ENCODE measurements at regions not wholly inside any gene's neighbourhood (a gene's known extent, or its start where the extent isn't known, plus 50 kb on each side); places are given as distances from the start of the nearest gene placed in this dataset.

GRCh38 chr10:85061401-85061800 is 733.0 kb downstream of the CCSER2 start:
- TF ChIP-seq, protein P1, sequence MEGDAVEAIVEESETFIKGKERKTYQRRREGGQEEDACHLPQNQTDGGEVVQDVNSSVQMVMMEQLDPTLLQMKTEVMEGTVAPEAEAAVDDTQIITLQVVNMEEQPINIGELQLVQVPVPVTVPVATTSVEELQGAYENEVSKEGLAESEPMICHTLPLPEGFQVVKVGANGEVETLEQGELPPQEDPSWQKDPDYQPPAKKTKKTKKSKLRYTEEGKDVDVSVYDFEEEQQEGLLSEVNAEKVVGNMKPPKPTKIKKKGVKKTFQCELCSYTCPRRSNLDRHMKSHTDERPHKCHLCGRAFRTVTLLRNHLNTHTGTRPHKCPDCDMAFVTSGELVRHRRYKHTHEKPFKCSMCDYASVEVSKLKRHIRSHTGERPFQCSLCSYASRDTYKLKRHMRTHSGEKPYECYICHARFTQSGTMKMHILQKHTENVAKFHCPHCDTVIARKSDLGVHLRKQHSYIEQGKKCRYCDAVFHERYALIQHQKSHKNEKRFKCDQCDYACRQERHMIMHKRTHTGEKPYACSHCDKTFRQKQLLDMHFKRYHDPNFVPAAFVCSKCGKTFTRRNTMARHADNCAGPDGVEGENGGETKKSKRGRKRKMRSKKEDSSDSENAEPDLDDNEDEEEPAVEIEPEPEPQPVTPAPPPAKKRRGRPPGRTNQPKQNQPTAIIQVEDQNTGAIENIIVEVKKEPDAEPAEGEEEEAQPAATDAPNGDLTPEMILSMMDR (IDR thresholded peaks at IDR 0.05 in 4 of 5, conservative IDR thresholded peaks at IDR 0.05 in 1 of 5): no peak
- TF ChIP-seq POLR2A (IDR thresholded peaks at IDR 0.05): no peak
- Histone ChIP-seq H3K27ac (no peak overlapping the region), H3K9me3 (no peaks in the 10 kb centered on the region), H3K4me3 (no peak overlapping the region), H3K27me3 (no peaks in the 10 kb centered on the region), H3K36me3 (no peaks in the 10 kb centered on the region), H3K4me1 (no peaks in the 10 kb centered on the region)
- DNase-seq (no peak), ATAC-seq (no peak)
- in situ Hi-C loops (cut with MboI; ENCODE audit: low sequenced_read_pairs in 4 of 4) (no loop called here), intact Hi-C loops (cut with DNase I; ENCODE audit: low total_unique reads) (no loop called here)

GRCh38 chr10:85067955-85068354 is 739.6 kb downstream of the CCSER2 start:
- Histone ChIP-seq H3K4me1 (no peaks in the 10 kb centered on the region), H3K27ac (no peak overlapping the region), H3K4me3 (no peak overlapping the region), H3K27me3 (no peaks in the 10 kb centered on the region), H3K36me3 (no peaks in the 10 kb centered on the region), H3K9me3 (no peaks in the 10 kb centered on the region)
- in situ Hi-C loops (cut with MboI; ENCODE audit: low sequenced_read_pairs in 4 of 4): no loop called here
- TF ChIP-seq, protein P1 (IDR thresholded peaks at IDR 0.05 in 4 of 5, conservative IDR thresholded peaks at IDR 0.05 in 1 of 5): no peak
- no peak for TF ChIP-seq POLR2A (IDR thresholded peaks at IDR 0.05)
- intact Hi-C loops (cut with DNase I; ENCODE audit: low total_unique reads): no loop called here
- no peak for DNase-seq
- no peak for ATAC-seq

DNA sequence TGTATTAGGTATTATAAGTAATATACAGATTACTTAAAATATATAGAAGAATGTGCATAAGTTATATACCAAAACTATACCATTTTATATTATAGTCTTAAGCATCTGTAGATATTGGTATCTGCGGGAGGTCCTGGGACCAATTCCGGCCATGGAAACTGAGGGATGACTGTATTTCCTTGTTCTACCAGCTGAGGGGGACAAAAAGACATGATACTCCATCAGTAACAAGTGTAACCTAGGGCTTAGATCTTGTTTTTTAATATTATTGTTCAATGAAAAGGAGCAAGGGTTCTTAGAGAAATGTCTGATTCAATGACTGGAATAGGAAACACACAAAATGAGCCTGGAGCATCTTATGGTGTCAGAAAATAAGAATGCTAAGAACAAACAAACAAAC is 752.5 kb downstream of the CCSER2 start:
- in situ Hi-C loops (cut with MboI; ENCODE audit: low sequenced_read_pairs in 4 of 4): no loop called here
- DNase-seq: no peak
- H3K36me3 ChIP-seq: no peaks in the 10 kb centered on the region
- intact Hi-C loops (cut with DNase I; ENCODE audit: low total_unique reads): no loop called here
- H3K9me3 ChIP-seq: no peaks in the 10 kb centered on the region
- H3K4me1 ChIP-seq: no peaks in the 10 kb centered on the region
- no peak for ATAC-seq
- H3K27ac ChIP-seq: no peak overlapping the region
- TF ChIP-seq POLR2A (IDR thresholded peaks at IDR 0.05): no peak
- TF ChIP-seq, protein P1 (IDR thresholded peaks at IDR 0.05 in 4 of 5, conservative IDR thresholded peaks at IDR 0.05 in 1 of 5): no peak
- H3K4me3 ChIP-seq: no peak overlapping the region
- no peaks in the 10 kb centered on the region for H3K27me3 ChIP-seq

DNA sequence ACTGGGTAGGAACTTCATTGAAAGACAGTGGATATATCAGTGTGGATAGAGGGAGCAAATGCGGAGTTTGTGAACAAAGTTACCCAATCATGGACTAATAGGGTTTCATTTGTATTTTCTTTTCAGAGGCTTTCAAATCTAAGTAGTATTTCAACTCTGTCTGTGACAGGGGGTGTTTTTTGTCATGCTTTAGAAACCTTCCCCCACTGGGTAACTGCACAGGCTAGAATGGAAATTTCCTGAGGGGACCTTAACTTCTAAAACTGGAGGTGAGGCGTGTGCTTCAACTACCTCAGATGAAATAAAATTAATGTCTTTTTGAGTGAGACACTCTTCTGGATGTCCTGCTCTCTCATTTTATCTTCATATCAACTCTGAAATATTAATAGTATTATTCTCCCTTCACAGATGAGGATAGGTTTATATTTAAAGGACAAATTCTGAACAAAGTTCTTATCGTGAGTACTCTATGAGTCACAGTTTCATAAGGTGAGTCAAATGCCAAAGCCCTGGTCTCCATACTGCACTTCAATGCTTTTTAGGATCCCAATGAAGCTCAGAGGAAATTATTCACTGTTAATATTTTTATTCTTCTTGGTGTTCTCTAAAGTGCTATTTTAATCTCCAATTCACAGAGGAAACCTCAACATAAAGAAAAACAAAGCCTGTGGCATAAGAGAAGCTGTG is 770.6 kb downstream of the CCSER2 start:
- ATAC-seq (no peak), DNase-seq (no peak)
- Histone ChIP-seq H3K27ac (no peak overlapping the region), H3K9me3 (no peaks in the 10 kb centered on the region), H3K4me3 (no peak overlapping the region), H3K36me3 (no peaks in the 10 kb centered on the region), H3K27me3 (no peaks in the 10 kb centered on the region), H3K4me1 (no peaks in the 10 kb centered on the region)
- in situ Hi-C loops (cut with MboI; ENCODE audit: low sequenced_read_pairs in 4 of 4) (no loop called here), intact Hi-C loops (cut with DNase I; ENCODE audit: low total_unique reads) (no loop called here)
- no peak for TF ChIP-seq POLR2A (IDR thresholded peaks at IDR 0.05)
- TF ChIP-seq, protein P1 (IDR thresholded peaks at IDR 0.05 in 4 of 5, conservative IDR thresholded peaks at IDR 0.05 in 1 of 5): no peak

DNA sequence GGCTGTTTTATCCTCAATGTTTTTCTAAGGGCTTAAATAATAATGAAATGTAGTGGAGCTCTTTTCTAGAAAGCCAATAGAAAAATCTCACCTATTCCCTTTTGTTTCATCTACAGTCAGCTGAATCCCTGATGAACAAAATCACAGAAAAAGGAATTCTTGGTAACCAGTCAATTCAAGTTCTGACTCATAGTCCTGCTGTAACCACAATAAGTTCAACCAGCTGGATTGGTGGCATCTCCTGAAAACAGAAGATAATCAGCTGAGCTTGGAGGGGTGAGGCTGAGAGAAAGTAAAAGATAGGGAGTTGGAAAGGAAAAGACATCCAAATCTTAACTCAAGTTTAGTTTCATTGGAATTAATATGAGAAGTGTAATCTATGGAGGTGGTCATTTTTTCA is 772.1 kb downstream of the CCSER2 start:
- TF ChIP-seq POLR2A (IDR thresholded peaks at IDR 0.05): no peak
- TF ChIP-seq, protein P1 (IDR thresholded peaks at IDR 0.05 in 4 of 5, conservative IDR thresholded peaks at IDR 0.05 in 1 of 5): no peak
- Histone ChIP-seq H3K27ac (no peak overlapping the region), H3K27me3 (no peaks in the 10 kb centered on the region), H3K4me1 (no peaks in the 10 kb centered on the region), H3K4me3 (no peak overlapping the region), H3K9me3 (no peaks in the 10 kb centered on the region), H3K36me3 (no peaks in the 10 kb centered on the region)
- in situ Hi-C loops (cut with MboI; ENCODE audit: low sequenced_read_pairs in 4 of 4): no loop called here
- DNase-seq (no peak), ATAC-seq (no peak)
- intact Hi-C loops (cut with DNase I; ENCODE audit: low total_unique reads): no loop called here
